GM19023 (cell line): ENCODE measurements at regions not wholly inside any gene's neighbourhood (a gene's known extent, or its start where the extent isn't known, plus 50 kb on each side); places are given as distances from the start of the nearest gene placed in this dataset.
"Not testable (repeated sequence)": the region's sequence is repeated elsewhere in the genome, so short reads cannot be mapped to it uniquely, and the experiment has no call there.

ENCODE experiments used
- ATAC-seq: cut with Tn5 transposase; IDR thresholded peaks from one replicate; pipeline ENCODE4 v1.9.1; 2021; ENCODE audit warnings: mild to moderate bottlenecking, moderate library complexity; ENCODE audit not compliant: unreplicated experiment

GRCh38 chr1:200257235-200257634 lies 152.6 kb downstream of the ZNF281 start:
- ATAC-seq: no peak

- not testable (repeated sequence) for ATAC-seq
These were observed 155.2 kb downstream of the ZNF281 start for GRCh38 chr1:200254602-200255001.

DNA sequence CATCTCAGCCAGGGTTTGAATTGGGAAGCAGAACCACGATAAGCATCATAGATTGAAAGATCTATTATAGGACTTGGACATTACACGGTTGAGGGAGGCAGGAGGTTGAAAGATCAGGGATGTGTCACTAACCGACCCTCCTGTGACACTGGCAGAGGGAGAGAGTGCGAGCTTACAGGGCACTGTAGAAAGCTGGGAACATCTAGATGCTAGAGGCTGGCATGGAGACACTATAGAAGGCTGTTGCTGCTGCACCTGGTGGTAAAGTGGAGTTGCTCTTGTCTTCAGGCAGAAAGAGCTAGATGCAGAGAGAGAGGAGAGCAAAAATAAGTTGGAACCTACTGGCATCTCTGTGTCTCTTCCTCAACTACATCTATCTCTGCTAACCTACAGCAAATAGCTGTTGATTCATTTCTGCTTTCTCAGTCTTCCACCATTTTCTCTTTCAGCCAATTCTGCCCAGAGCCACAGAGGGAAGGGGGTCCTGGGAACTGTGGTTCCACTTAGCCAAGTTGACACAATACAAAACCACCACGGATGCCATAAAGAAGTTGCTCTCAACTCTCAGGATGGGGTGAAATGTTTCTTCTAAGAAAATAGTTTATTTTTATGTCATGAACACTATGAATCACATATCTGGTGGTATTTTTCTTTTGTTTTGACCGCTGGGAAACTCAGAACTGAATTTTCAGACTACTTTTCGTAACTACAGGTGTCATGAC lies 155.9 kb downstream of the ZNF281 start:
- no peak for ATAC-seq

GRCh38 chr1:200252531-200252930 lies 157.3 kb downstream of the ZNF281 start:
- ATAC-seq: no peak

- no peak for ATAC-seq
These were observed 159.4 kb downstream of the ZNF281 start for GRCh38 chr1:200250469-200250868.

DNA sequence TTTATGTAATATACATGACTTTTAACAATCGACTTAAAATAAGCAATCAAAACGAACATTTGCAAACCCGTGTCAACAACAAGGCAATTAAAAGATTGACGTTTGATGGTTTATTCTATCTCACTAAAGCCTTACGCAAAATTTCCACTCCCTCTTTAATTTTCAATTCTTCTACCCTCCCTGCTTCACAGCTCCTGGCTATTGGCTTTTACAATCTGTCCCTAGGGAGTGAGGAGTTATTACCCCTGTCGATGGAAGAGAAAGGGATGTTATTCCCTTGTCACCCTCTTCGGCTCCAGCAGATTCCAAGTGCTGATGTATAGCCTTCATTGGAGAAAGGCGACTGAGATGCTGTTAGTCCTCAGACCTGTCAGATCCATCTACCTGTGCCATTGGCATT lies 161.3 kb downstream of the ZNF281 start:
- ATAC-seq: no peak

DNA sequence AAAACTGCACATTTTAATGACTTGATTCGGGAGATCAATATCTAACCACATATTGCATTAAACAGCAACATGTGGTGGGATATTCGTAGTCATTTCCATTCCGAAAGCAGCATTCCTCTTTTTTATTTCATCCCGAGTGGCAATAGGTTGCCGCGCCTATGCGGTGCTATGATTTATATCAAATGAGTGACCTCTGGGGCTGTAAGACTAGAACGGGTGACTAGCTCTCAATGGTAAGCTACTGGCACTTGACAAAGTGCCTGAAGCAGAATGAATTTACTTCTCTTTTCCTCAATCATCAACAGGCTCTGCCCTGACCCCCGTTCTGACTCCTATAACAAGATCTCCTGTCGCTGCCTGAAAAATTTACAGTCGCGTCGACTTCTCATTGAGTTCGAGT lies 162.3 kb downstream of the ZNF281 start:
- ATAC-seq: no peak

DNA sequence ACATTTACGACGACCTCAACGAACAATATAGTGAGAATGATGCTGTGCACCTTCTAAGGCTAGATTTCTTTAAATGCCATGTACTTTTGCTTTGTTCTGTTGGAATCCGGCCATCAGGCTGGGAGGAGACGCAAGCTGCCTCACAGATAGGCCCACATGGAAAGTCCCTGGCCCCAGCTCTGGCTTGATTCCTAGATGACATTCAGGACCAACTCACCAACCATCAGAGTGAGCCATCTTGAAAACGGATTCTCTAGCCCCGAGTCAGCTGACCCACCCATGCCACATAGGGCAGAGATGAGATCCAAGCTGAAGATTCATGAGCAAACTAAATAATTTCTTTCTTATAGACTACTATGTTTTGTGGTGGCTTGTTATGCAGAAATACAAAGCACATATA lies 164.4 kb downstream of the ZNF281 start:
- no peak for ATAC-seq

- ATAC-seq: no peak
These were observed 166.8 kb downstream of the ZNF281 start for GRCh38 chr1:200243042-200243437.

DNA sequence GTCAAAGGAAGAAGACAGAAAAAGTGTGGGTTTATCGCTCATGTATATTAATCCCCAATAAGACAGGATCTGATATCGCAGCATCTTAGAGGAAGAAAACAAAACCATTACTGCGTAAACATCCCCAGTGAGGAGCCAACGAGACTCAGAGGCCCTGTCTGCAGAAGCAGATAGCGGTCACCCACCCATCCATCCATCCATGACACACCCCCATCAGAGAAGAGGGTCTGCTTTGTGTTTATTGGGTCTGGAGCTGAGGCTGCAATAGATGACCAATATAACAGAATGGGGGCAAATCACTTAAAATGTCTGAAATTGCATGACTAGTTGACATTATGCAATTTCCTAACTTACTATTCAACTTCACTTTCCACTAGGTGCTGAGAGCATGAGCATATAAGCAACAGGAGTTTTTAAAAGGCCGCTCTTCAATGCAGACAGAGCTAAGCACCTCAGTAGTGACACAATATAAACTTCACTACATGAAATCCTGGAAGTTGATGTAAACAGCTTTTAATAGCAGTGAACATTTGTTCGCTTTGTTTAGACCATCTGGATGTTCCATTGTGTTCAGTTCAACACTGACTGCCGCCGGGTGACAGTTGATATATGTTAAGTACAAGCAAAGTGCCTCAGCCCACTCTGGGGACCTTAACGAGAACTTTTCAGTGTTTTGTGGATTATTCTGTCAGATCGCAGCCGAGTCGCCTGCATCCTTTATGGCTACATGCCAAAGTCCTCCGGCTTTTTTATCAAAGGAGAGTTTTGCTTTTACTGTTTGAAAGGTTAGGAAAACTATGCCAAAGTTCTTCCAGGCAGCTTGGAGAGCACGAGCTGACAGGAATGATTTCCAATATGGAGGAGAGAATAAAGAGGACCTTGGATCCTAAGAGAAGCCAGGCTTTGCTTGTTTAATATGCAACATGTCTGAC lies 167.5 kb downstream of the ZNF281 start:
- ATAC-seq: no peak

GRCh38 chr1:200240656-200241055 lies 169.2 kb downstream of the ZNF281 start:
- no peak for ATAC-seq

DNA sequence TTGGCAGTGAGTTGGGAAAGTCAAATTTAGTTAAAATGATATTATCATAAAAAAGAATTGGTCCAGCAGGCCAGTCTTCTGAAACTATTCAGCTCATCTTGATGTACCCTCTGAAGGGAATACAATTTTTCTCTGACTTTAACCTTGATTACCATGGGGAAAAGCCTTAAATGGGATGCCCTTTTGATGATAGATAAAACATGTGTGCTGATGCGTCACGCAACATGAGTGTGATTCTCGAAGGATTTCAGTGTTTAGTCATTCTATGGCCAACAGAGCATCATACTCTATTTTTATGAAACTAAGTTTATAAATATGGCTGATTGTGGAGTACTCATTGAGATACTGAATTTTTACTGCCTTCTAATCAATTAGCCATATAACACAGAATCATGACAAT lies 171.5 kb downstream of the ZNF281 start:
- ATAC-seq: no peak

DNA sequence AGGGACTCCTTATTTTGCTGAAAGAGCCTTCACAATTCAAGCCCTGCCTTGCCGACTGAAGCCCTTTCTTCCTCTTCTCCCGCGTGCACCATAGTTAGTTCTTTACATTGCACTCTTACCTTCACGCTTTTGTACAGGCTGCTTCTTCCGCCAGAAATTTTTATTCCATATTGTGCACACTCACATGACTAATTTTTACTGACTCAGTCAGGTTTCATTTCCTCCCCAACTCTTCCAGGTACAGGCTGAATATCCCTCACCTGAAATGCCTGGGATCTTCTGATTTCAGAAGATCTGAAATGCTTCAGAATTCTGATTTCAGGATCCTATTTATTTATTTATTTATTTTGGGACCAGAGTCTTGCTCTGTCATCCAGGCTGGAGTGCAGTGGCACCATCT lies 172.8 kb downstream of the ZNF281 start:
- ATAC-seq: no peak

- no peak for ATAC-seq
These were observed 174.9 kb downstream of the ZNF281 start for GRCh38 chr1:200234938-200235337.

DNA sequence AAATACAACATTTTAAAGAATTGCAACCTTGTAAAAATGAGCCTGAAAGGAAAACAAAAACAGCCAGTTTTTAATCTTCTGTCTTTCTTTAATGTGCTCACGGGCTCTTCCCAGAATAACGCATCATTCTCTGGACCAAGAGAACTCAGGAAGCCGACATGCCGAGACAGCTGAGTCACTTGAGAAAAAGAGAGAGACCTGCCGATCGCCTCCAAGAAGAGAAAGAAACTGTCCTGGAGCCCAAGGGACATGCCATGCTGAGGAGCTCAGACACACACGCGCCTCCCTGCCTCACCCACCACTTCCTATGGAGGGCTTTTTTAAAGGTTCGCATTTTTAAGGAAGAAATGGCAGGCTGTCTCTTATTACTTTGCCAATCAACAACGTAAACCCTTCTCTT lies 176.4 kb downstream of the ZNF281 start:
- ATAC-seq: no peak

DNA sequence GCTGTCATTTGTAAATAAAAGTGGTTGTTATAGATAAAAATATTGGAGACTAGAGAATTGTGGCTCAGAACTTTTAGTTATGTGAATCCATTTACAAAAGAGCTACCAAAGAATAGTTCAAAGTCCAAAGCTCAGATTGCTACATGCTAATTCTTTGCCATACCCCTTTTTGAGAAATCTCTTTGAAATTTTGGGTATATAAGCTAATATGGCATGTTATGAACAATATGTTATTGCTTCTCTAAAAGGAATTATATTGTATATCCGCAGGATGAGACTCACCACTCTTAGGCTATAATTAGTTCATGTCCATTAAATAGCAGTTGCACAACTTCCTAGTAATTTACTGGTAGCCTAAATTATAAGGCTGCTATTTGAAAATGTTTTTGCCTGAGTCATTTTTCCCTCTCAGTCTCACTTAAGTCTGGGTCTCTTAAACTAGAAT lies 178.0 kb downstream of the ZNF281 start:
- ATAC-seq: no peak

- no peak for ATAC-seq
These were observed 179.2 kb downstream of the ZNF281 start for GRCh38 chr1:200230671-200231070.

DNA sequence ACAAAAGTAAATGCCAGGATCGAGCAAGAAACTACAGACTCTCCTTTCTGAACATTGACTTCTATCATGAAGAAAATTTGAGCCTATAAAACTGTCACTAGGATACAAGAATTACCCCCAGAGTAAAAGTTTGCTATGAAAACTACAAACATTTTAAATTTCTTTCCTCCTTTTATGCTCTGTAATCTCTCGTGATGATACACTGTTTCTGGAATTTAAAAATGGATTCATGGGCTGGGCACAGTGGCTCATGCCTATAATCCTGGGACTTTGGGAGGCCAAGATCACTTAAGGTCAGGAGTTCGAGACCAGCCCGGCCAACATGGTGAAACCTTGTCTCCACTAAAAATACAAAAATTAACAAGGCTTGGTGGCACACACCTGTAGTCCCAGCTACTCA lies 181.3 kb downstream of the ZNF281 start:
- no peak for ATAC-seq

GRCh38 chr1:200228081-200228480 lies 181.8 kb downstream of the ZNF281 start:
- no peak for ATAC-seq
